ENCODE measurements at regions not wholly inside any gene's neighbourhood (a gene's known extent, or its start where the extent isn't known, plus 50 kb on each side); places are given as distances from the start of the nearest gene placed in this dataset.
A peak's percentile ranks its signal among the peaks of the same experiment; 100 is the strongest.

GRCh38 chr20:40961686-40962640 is 66.7 kb upstream of the TOP1 start:
- DNase-seq (ENCODE audit: low read depth), result no peak
- no peak for TF ChIP-seq CTCF (IDR thresholded peaks at IDR 0.05; ENCODE audit: low read depth, low read length, missing control alignments)
- no peak overlapping the region for H3K4me3 ChIP-seq (ENCODE audit: low read depth, low read length)

- DNase-seq (ENCODE audit: low read depth), result no peak
- peak; percentile 80 for TF ChIP-seq CTCF (IDR thresholded peaks at IDR 0.05; ENCODE audit: low read depth, low read length, missing control alignments)
- H3K4me3 ChIP-seq (ENCODE audit: low read depth, low read length), result no peak overlapping the region
These were observed 65.7 kb upstream of the TOP1 start for GRCh38 chr20:40962733-40963504.

GRCh38 chr20:40963505-40963845 is 65.1 kb upstream of the TOP1 start:
- no peak for DNase-seq (ENCODE audit: low read depth)

GRCh38 chr20:40965671-40966070 is 63.0 kb upstream of the TOP1 start:
- H3K4me3 ChIP-seq (ENCODE audit: low read depth, low read length), result no peak overlapping the region
- TF ChIP-seq CTCF (IDR thresholded peaks at IDR 0.05; ENCODE audit: low read depth, low read length, missing control alignments), result no peak
- DNase-seq (ENCODE audit: low read depth), result no peak

More at GRCh38 chr20:40963505-40963845, 65.1 kb upstream of the TOP1 start:
- H3K4me3 ChIP-seq (ENCODE audit: low read depth, low read length), result no peak overlapping the region
- TF ChIP-seq CTCF (IDR thresholded peaks at IDR 0.05; ENCODE audit: low read depth, low read length, missing control alignments), result no peak

GRCh38 chr20:40966103-40966502 is 62.5 kb upstream of the TOP1 start:
- DNase-seq (ENCODE audit: low read depth), result no peak
- H3K4me3 ChIP-seq (ENCODE audit: low read depth, low read length), result no peak overlapping the region
- TF ChIP-seq CTCF (IDR thresholded peaks at IDR 0.05; ENCODE audit: low read depth, low read length, missing control alignments), result peak; percentile 76

GRCh38 chr20:40966516-40967185 is 62.0 kb upstream of the TOP1 start:
- DNase-seq (ENCODE audit: low read depth), result no peak
- H3K4me3 ChIP-seq (ENCODE audit: low read depth, low read length), result no peak overlapping the region
- no peak for TF ChIP-seq CTCF (IDR thresholded peaks at IDR 0.05; ENCODE audit: low read depth, low read length, missing control alignments)
